SK-N-SH (cell line): ENCODE measurements at regions not wholly inside any gene's neighbourhood (a gene's known extent, or its start where the extent isn't known, plus 50 kb on each side); places are given as distances from the start of the nearest gene placed in this dataset.

Source experiments
- CHD2 ChIP-seq: fragments of 150-350 bp; IDR thresholded peaks from 2 replicates; pipeline ENCODE4 v1.6.1; 2018; ENCODE audit warnings: low read length; ENCODE audit not compliant: partially characterized antibody
- CTCF ChIP-seq: fragments of 200-600 bp; sonication (generic); IDR thresholded peaks from 2 replicates; pipeline ENCODE4 v1.6.1; 2017; ENCODE audit warnings: antibody characterized with exemption, mild to moderate bottlenecking, moderate library complexity
- EP300 ChIP-seq, 2 experiments: IDR thresholded peaks; 2 replicates each; pipeline versions ENCODE4 v1.4.0 to v1.6.1; 2012; ENCODE audit warnings: borderline replicate concordance in 1 of 2, low read depth in 1 of 2, low read length in 1 of 2
- GABPA ChIP-seq: IDR thresholded peaks from 2 replicates; pipeline ENCODE4 v1.4.0; 2012; ENCODE audit warnings: low read depth, mild to moderate bottlenecking
- JUND ChIP-seq: IDR thresholded peaks from 2 replicates; pipeline ENCODE4 v1.4.0; 2012
- MAX ChIP-seq: IDR thresholded peaks from 2 replicates; pipeline ENCODE4 v1.4.0; 2012; ENCODE audit warnings: low read depth
- MXI1 ChIP-seq: IDR thresholded peaks from 2 replicates; pipeline ENCODE4 v1.6.1; 2012; ENCODE audit warnings: mild to moderate bottlenecking, low read depth, low read length, improper control_type of control experiment
- NFIC ChIP-seq: IDR thresholded peaks from 2 replicates; pipeline ENCODE4 v1.4.0; 2012; ENCODE audit warnings: borderline replicate concordance
- PBX3 ChIP-seq: IDR thresholded peaks from 2 replicates; pipeline ENCODE4; 2012
- POLR2AphosphoS5 ChIP-seq: IDR thresholded peaks from 2 replicates; pipeline ENCODE4 v1.6.1; 2012; ENCODE audit warnings: low read depth, low read length
- SIN3A ChIP-seq: IDR thresholded peaks from 2 replicates; pipeline ENCODE4 v1.6.1; 2012; ENCODE audit warnings: low read depth, mild to moderate bottlenecking, low read length, moderate library complexity, borderline replicate concordance
- TEAD4 ChIP-seq: IDR thresholded peaks from 2 replicates; pipeline ENCODE4 v1.4.0; 2012; ENCODE audit warnings: mild to moderate bottlenecking, borderline replicate concordance; ENCODE audit not compliant: insufficient read depth
- TF ChIP-seq, protein P1 (sequence below): fragments of 150-350 bp; IDR thresholded peaks from 2 replicates; pipeline ENCODE4 v1.6.1; 2017; ENCODE audit warnings: antibody characterized with exemption, low read length, low read depth, borderline replicate concordance

- TF ChIP-seq CHD2 (no peak), TEAD4 (no peak), CTCF (no peak), EP300 (IDR thresholded peaks at IDR 0.05; ENCODE audit: borderline replicate concordance in 1 of 2, low read depth in 1 of 2, low read length in 1 of 2) (no peak), MXI1 (no peak), GABPA (no peak), MAX (no peak), NFIC (no peak), PBX3 (no peak), POLR2AphosphoS5 (no peak), SIN3A (no peak), JUND (no peak)
- TF ChIP-seq, protein P1, sequence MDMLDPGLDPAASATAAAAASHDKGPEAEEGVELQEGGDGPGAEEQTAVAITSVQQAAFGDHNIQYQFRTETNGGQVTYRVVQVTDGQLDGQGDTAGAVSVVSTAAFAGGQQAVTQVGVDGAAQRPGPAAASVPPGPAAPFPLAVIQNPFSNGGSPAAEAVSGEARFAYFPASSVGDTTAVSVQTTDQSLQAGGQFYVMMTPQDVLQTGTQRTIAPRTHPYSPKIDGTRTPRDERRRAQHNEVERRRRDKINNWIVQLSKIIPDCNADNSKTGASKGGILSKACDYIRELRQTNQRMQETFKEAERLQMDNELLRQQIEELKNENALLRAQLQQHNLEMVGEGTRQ, result no peak
Observed at GRCh38 chr9:11128156-11128555, 515.4 kb upstream of the PTPRD start.
